GM12878 (cell line): ENCODE measurements at regions not wholly inside any gene's neighbourhood (a gene's known extent, or its start where the extent isn't known, plus 50 kb on each side); places are given as distances from the start of the nearest gene placed in this dataset.

Experiments used
- ATAC-seq: fragments of 200-7000 bp; cut with Tn5 transposase; 3 replicates; pipeline ENCODE4 v1.9.1; 2020; ENCODE audit warnings: mild to moderate bottlenecking, moderate library complexity
- BruUV-seq: library from RNA; stranded (reverse); fragments of 400-500 nt; replicated peaks from 2 replicates; lab custom pipeline; 2021; lab: Mats Ljungman, UMichigan
- CTCF ChIA-PET: fragments of 300-600 bp; sonication (Branson Sonifier 250); formaldehyde crosslinking; extraction: SDS; loops from one replicate; lab custom pipeline; 2021; ENCODE audit warnings: inconsistent platforms; lab: Yijun Ruan, JAX
- POLR2A ChIA-PET: fragments of 350-600 bp; formaldehyde crosslinking; extraction: SDS; loops from one replicate; lab custom pipeline; 2021; ENCODE audit warnings: inconsistent platforms; lab: Charles Lee
- RAD21 ChIA-PET: fragments of 300-600 bp; sonication (Branson Sonifier 250); formaldehyde crosslinking; loops from one replicate; lab custom pipeline; 2023; ENCODE audit warnings: antibody characterized with exemption; ENCODE audit not compliant: unreplicated experiment; lab: Charles Lee
- SMC1A ChIA-PET: fragments of 300-600 bp; sonication (Branson Sonifier 250); formaldehyde crosslinking; loops from one replicate; lab custom pipeline; 2023; ENCODE audit not compliant: unreplicated experiment, uncharacterized antibody; lab: Charles Lee
- DNase-seq: peaks from one replicate; pipeline ENCODE4 v3.0.0-alpha.2; 2011; ENCODE audit warnings: low read depth, low spot score
- FAIRE-seq: peaks from 3 replicates; lab custom pipeline; 2011; peaks lifted over from hg19 to GRCh38; lab: Jason Lieb, UNC
- H2AFZ ChIP-seq: 2 replicates; pipeline ENCODE4 v1.6.0; 2011; ENCODE audit warnings: low read depth, low read length, control low read depth; ENCODE audit not compliant: control insufficient read depth
- H3K27ac ChIP-seq: 2 replicates; pipeline ENCODE4 v1.5.1; 2011; ENCODE audit warnings: control low read depth; ENCODE audit not compliant: control insufficient read depth, insufficient read depth
- H3K27me3 ChIP-seq, 2 experiments: replicated peaks in 1 of 2; 2 replicates each; pipeline versions ENCODE4 v1.6.0 to v1.6.1; 2011; ENCODE audit warnings: low read length in 1 of 2; ENCODE audit not compliant: control insufficient read depth in 2 of 2, insufficient read depth in 2 of 2
- H3K36me3 ChIP-seq, 2 experiments: 2 replicates each; pipeline ENCODE4 v1.5.1; 2011; ENCODE audit warnings: low read length in 1 of 2; ENCODE audit not compliant: control insufficient read depth in 2 of 2, insufficient read depth in 2 of 2
- H3K4me1 ChIP-seq: 2 replicates; pipeline ENCODE4 v1.6.1; 2011; ENCODE audit warnings: mild to moderate bottlenecking, low read length, moderate library complexity, mixed read lengths; ENCODE audit not compliant: control insufficient read depth, insufficient read depth
- H3K4me2 ChIP-seq: 2 replicates; pipeline ENCODE4 v1.6.0; 2011; ENCODE audit warnings: control low read depth; ENCODE audit not compliant: control insufficient read depth, insufficient read depth
- H3K4me3 ChIP-seq: fragments of 200-600 bp; sonication (generic); 2 replicates; pipeline ENCODE4 v1.5.1; 2016
- H3K79me2 ChIP-seq: 2 replicates; pipeline ENCODE4 v1.6.0; 2011; ENCODE audit warnings: low read length; ENCODE audit not compliant: control insufficient read depth, insufficient read depth
- H3K9ac ChIP-seq: 2 replicates; pipeline ENCODE4 v1.8.0; 2011; ENCODE audit warnings: low read length, control low read depth, mixed read lengths; ENCODE audit not compliant: control insufficient read depth, insufficient read depth
- H3K9me3 ChIP-seq: replicated peaks from 3 replicates; pipeline ENCODE4 v1.5.1; 2011; ENCODE audit warnings: mild to moderate bottlenecking, low read length; ENCODE audit not compliant: control insufficient read depth, insufficient read depth
- H4K20me1 ChIP-seq: 2 replicates; pipeline ENCODE4 v1.6.0; 2011; ENCODE audit not compliant: control insufficient read depth, insufficient read depth
- BCL11A ChIP-seq: IDR thresholded peaks from 2 replicates; pipeline ENCODE4 v1.6.1; 2011; ENCODE audit warnings: low read depth, low read length
- BCL3 ChIP-seq: IDR thresholded peaks from 2 replicates; pipeline ENCODE4 v1.6.1; 2011; ENCODE audit warnings: borderline replicate concordance, low read depth, mild to moderate bottlenecking, moderate library complexity, low read length; ENCODE audit not compliant: insufficient read depth, poor library complexity, severe bottlenecking
- CBFB ChIP-seq: IDR thresholded peaks from 2 replicates; pipeline ENCODE4 v1.6.1; 2016; ENCODE audit warnings: antibody characterized with exemption, low read depth
- EZH2 ChIP-seq: IDR thresholded peaks from 2 replicates; pipeline ENCODE4 v1.6.1; 2012; ENCODE audit warnings: low read depth, mild to moderate bottlenecking, control low read depth, inconsistent platforms, low read length, borderline replicate concordance; ENCODE audit not compliant: control insufficient read depth
- JUND ChIP-seq: IDR thresholded peaks from 2 replicates; pipeline ENCODE4 v1.6.1; 2012; ENCODE audit warnings: low read depth, mild to moderate bottlenecking, low read length, improper control_type of control experiment, moderate library complexity
- MEF2B ChIP-seq: fragments of 450-650 bp; IDR thresholded peaks from 2 replicates; pipeline ENCODE4 v1.6.1; 2018; ENCODE audit warnings: mild to moderate bottlenecking, moderate library complexity; ENCODE audit not compliant: partially characterized antibody, poor library complexity, severe bottlenecking
- NFYA ChIP-seq: IDR thresholded peaks from 2 replicates; pipeline ENCODE4 v1.6.1; 2011; ENCODE audit warnings: low read depth, mild to moderate bottlenecking, low read length, improper control_type of control experiment, borderline replicate concordance
- POLR2AphosphoS2 ChIP-seq: IDR thresholded peaks from 2 replicates; pipeline ENCODE4 v1.6.1; 2011; ENCODE audit warnings: low read depth, mild to moderate bottlenecking, low read length, improper control_type of control experiment, moderate library complexity
- RAD51 ChIP-seq: fragments of 450-650 bp; IDR thresholded peaks from 2 replicates; pipeline ENCODE4 v1.6.1; 2016; ENCODE audit warnings: moderate library complexity, mild to moderate bottlenecking, inconsistent platforms
- RBBP5 ChIP-seq: fragments of 200-600 bp; sonication (generic); conservative IDR thresholded peaks from 2 replicates; pipeline ENCODE4 v1.6.1; 2016
- SUZ12 ChIP-seq: fragments of 200-600 bp; sonication (generic); IDR thresholded peaks from one replicate; pipeline ENCODE4 v1.6.1; 2018; ENCODE audit warnings: antibody characterized with exemption, mild to moderate bottlenecking; ENCODE audit not compliant: unreplicated experiment
- TAF1 ChIP-seq: IDR thresholded peaks from 2 replicates; pipeline ENCODE4 v1.6.1; 2011; ENCODE audit warnings: mild to moderate bottlenecking, low read depth, low read length, borderline replicate concordance
- YY1 ChIP-seq: IDR thresholded peaks from 2 replicates; pipeline ENCODE4 v1.6.1; 2011; ENCODE audit warnings: low read depth, mild to moderate bottlenecking, low read length
- ZBTB40 ChIP-seq: fragments of 450-650 bp; IDR thresholded peaks from 2 replicates; pipeline ENCODE4 v1.6.1; 2016; ENCODE audit warnings: mild to moderate bottlenecking, moderate library complexity, borderline replicate concordance
- ZNF24 ChIP-seq: fragments of 450-650 bp; IDR thresholded peaks from 2 replicates; pipeline ENCODE4 v1.6.1; 2017; ENCODE audit warnings: antibody characterized with exemption, mild to moderate bottlenecking
- WGBS: methylation state at CpG from one replicate; pipeline ENCODE4 v1.1.6; 2016; ENCODE audit warnings: low lambda C conversion rate; ENCODE audit not compliant: insufficient replicate concordance, insufficient coverage; ENCODE audit errors: missing lambda C conversion rate; 5-methylcytosine and 5-hydroxymethylcytosine counted together
- in situ Hi-C: fragments of 300-500 bp; cut with MboI; formaldehyde crosslinking; loops from 9 replicates; pipeline ENCODE4 v1.14.3; 2018; ENCODE audit warnings: mixed read lengths
- intact Hi-C: fragments of 100-400 bp; cut with micrococcal nuclease; formaldehyde crosslinking; loops from one replicate; pipeline ENCODE4 v1.14.2; 2022; ENCODE audit not compliant: unreplicated experiment

GRCh38 chr16:55189682-55190636, 134.0 kb upstream of the IRX6 start:
- RAD21 ChIA-PET, result no interaction called here
- BruUV-seq, result no TSS peak
- intact Hi-C loops, result no loop called here
- POLR2A ChIA-PET, result no interaction called here
- no peaks in the 10 kb centered on the region for H3K27me3 ChIP-seq
- no peak overlapping the region for H3K9ac ChIP-seq
- SMC1A ChIA-PET, result no interaction called here
- no peaks in the 10 kb centered on the region for H3K4me1 ChIP-seq
- H3K9me3 ChIP-seq, result no peaks in the 10 kb centered on the region
- H3K27ac ChIP-seq, result no peak overlapping the region
- CTCF ChIA-PET, result interaction anchor here (1.2 kb wide), 1 partner anchor 19 kb away, joined by 3 read pairs; no protein-coding TSS in a partner anchor
- DNase-seq, result no peak
- H3K79me2 ChIP-seq, result no peaks in the 10 kb centered on the region
- H2AFZ ChIP-seq, result no peak overlapping the region
- H3K4me2 ChIP-seq, result no peak overlapping the region
- H3K4me3 ChIP-seq, result no peak overlapping the region
- WGBS, result 67% methylated on average over 23 of the region's 23 CpGs
- FAIRE-seq, result no peak
- no peak for ATAC-seq
- in situ Hi-C loops, result no loop called here
- H3K36me3 ChIP-seq, result no peaks in the 10 kb centered on the region
- no peaks in the 10 kb centered on the region for H4K20me1 ChIP-seq
- TF ChIP-seq RBBP5 (no peak), SUZ12 (no peak), POLR2AphosphoS2 (no peak), MEF2B (no peak), EZH2 (no peak), ZBTB40 (no peak), BCL11A (no peak), BCL3 (no peak), NFYA (no peak), ZNF24 (no peak), CBFB (no peak), JUND (no peak), RAD51 (no peak), YY1 (no peak), TAF1 (no peak)
